GM23248 (cell line): ENCODE measurements at regions not wholly inside any gene's neighbourhood (a gene's known extent, or its start where the extent isn't known, plus 50 kb on each side); places are given as distances from the start of the nearest gene placed in this dataset.

Experiments
- EZH2 ChIP-seq: fragments of 200-600 bp; sonication (generic); IDR thresholded peaks from 2 replicates; pipeline ENCODE4 v1.6.1; 2018; ENCODE audit warnings: antibody characterized with exemption, mild to moderate bottlenecking; ENCODE audit not compliant: insufficient read depth, poor library complexity, severe bottlenecking
- EZH2phosphoT487 ChIP-seq: fragments of 200-600 bp; sonication (generic); IDR thresholded peaks from 2 replicates; pipeline ENCODE4 v1.6.1; 2018; ENCODE audit warnings: antibody characterized with exemption, moderate library complexity, mild to moderate bottlenecking, low read depth; ENCODE audit not compliant: insufficient read depth

DNA sequence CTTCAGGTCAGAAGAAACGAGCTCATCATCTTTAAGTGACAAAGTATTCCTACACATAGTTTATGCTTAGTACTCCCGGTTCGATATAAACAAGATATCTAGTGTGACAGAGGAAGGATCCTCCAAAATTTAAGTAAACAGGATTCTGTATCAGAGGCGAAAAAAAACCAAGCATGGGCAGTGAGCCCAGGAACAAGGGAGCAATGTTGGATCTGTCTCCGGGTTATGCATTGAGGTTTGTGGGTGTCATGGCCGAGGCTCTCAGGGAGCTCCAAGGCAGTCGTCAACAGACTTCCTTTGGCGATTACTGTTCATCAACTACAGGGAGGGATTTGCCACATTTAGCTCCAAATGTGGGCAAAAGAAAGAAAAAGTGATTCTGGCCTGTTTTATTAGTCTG, 319.5 kb downstream of the CBLN4 start:
- TF ChIP-seq EZH2phosphoT487: no peak
- no peak for TF ChIP-seq EZH2
